ENCODE measurements at regions not wholly inside any gene's neighbourhood (a gene's known extent, or its start where the extent isn't known, plus 50 kb on each side); places are given as distances from the start of the nearest gene placed in this dataset.

DNA sequence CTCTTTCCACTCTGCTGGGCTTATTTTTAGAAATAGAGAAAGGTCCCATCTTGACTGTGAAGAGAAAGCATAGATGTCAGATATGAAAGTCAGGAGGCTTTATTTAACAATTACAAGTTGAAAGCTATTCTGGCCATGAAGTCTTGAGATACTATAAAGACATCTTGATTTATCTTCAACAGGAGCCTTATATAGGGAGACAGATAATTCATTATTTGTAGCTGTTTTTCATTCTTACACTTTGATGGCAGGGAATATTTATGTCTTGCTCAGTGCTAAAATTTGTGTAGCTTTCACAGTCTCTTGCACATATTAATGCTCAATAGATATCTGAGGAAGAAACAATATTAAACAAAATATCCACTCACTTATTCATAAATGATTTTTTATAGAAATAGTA is 248.8 kb downstream of the C3orf38 start (continued):
- TF ChIP-seq, protein P1, sequence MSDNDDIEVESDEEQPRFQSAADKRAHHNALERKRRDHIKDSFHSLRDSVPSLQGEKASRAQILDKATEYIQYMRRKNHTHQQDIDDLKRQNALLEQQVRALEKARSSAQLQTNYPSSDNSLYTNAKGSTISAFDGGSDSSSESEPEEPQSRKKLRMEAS (IDR thresholded peaks at IDR 0.05; ENCODE audit: low read depth, low read length), result no peak
- TF ChIP-seq CREM (IDR thresholded peaks at IDR 0.05; ENCODE audit: low read depth), result no peak
- TF ChIP-seq HDAC2 (IDR thresholded peaks at IDR 0.05), result no peak
- TF ChIP-seq, protein P2, sequence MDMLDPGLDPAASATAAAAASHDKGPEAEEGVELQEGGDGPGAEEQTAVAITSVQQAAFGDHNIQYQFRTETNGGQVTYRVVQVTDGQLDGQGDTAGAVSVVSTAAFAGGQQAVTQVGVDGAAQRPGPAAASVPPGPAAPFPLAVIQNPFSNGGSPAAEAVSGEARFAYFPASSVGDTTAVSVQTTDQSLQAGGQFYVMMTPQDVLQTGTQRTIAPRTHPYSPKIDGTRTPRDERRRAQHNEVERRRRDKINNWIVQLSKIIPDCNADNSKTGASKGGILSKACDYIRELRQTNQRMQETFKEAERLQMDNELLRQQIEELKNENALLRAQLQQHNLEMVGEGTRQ (IDR thresholded peaks at IDR 0.05; ENCODE audit: borderline replicate concordance, low read depth, low read length), result no peak
- no peak for TF ChIP-seq POLR2AphosphoS2 (IDR thresholded peaks at IDR 0.05; ENCODE audit: low read depth, low read length)
- TF ChIP-seq BHLHE40 (IDR thresholded peaks at IDR 0.05; ENCODE audit: borderline replicate concordance in 1 of 2, low read depth in 2 of 2, low read length in 1 of 2), result no peak
- TF ChIP-seq, protein P3, sequence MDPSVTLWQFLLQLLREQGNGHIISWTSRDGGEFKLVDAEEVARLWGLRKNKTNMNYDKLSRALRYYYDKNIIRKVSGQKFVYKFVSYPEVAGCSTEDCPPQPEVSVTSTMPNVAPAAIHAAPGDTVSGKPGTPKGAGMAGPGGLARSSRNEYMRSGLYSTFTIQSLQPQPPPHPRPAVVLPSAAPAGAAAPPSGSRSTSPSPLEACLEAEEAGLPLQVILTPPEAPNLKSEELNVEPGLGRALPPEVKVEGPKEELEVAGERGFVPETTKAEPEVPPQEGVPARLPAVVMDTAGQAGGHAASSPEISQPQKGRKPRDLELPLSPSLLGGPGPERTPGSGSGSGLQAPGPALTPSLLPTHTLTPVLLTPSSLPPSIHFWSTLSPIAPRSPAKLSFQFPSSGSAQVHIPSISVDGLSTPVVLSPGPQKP (IDR thresholded peaks at IDR 0.05; ENCODE audit: low read depth, low read length), result no peak
- TF ChIP-seq, protein P4, sequence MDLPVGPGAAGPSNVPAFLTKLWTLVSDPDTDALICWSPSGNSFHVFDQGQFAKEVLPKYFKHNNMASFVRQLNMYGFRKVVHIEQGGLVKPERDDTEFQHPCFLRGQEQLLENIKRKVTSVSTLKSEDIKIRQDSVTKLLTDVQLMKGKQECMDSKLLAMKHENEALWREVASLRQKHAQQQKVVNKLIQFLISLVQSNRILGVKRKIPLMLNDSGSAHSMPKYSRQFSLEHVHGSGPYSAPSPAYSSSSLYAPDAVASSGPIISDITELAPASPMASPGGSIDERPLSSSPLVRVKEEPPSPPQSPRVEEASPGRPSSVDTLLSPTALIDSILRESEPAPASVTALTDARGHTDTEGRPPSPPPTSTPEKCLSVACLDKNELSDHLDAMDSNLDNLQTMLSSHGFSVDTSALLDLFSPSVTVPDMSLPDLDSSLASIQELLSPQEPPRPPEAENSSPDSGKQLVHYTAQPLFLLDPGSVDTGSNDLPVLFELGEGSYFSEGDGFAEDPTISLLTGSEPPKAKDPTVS (IDR thresholded peaks at IDR 0.05; ENCODE audit: low read depth, low read length), result no peak
- no peak for TF ChIP-seq NFIC (IDR thresholded peaks at IDR 0.05; ENCODE audit: low read depth, low read length)
- TF ChIP-seq CBX3 (IDR thresholded peaks at IDR 0.05; ENCODE audit: borderline replicate concordance, low read depth), result no peak

DNA sequence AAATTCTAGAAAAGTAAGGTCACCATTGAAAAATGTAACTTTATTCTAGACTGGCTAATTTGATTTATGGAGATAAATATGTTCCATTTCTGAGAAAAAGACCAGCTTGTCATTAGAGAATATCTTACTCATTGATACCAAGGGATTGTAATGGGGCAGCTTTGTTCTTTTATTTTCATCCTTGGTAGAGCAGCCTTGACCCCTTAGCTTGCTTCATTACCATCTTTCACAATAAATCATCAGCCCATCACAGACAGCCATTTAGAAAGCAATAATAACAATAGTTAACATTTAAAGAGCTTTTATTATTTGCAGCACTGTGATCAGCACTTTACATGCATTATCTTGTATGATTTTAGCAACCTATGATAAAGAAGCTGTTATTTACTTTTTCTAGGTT is 253.6 kb downstream of the C3orf38 start:
- ChIA-PET SMC1A (ENCODE audit: uncharacterized antibody, unreplicated experiment) (interaction anchor here (1.0 to 1.1 kb wide), 2 partner anchors 9 to 843 kb away, joined by 3 to 4 read pairs; no protein-coding TSS in a partner anchor), POLR2A (interaction anchor here (0.5 kb wide), 1 partner anchor 18 kb away, joined by 3 read pairs; no protein-coding TSS in a partner anchor), CTCF (no interaction called here), RAD21 (ENCODE audit: unreplicated experiment) (no interaction called here)
- Histone ChIP-seq H4K20me1 (ENCODE audit: control insufficient read depth, insufficient read depth) (no peaks in the 10 kb centered on the region), H3K9ac (ENCODE audit: control insufficient read depth, insufficient read depth, low read length) (no peak overlapping the region), H3K36me3 (ENCODE audit: control insufficient read depth in 2 of 2, insufficient read depth in 2 of 2, low read length in 1 of 2) (no peaks in the 10 kb centered on the region), H3K4me3 (no peak overlapping the region), H2AFZ (ENCODE audit: control insufficient read depth, low read depth, low read length) (no peak overlapping the region), H3K27me3 (replicated peaks in 1 of 2; ENCODE audit: control insufficient read depth in 2 of 2, insufficient read depth in 2 of 2, low read length in 1 of 2) (no peaks in the 10 kb centered on the region), H3K27ac (ENCODE audit: control insufficient read depth, insufficient read depth) (no peak overlapping the region), H3K9me3 (replicated peaks; ENCODE audit: control insufficient read depth, insufficient read depth, low read length) (no peaks in the 10 kb centered on the region), H3K4me2 (ENCODE audit: control insufficient read depth, insufficient read depth) (no peak overlapping the region), H3K4me1 (ENCODE audit: control insufficient read depth, insufficient read depth, low read length) (no peaks in the 10 kb centered on the region), H3K79me2 (ENCODE audit: control insufficient read depth, insufficient read depth, low read length) (no peaks in the 10 kb centered on the region)
- DNase-seq (ENCODE audit: low read depth, low spot score) (no peak), FAIRE-seq (no peak), ATAC-seq (no peak)
- intact Hi-C loops (cut with micrococcal nuclease; ENCODE audit: unreplicated experiment), result no loop called here
- no TSS peak for BruUV-seq (replicated peaks)
- no peak for TF ChIP-seq TCF7 (IDR thresholded peaks at IDR 0.05; ENCODE audit: borderline replicate concordance)
- TF ChIP-seq ZNF622 (IDR thresholded peaks at IDR 0.05), result no peak
- TF ChIP-seq CBX3 (IDR thresholded peaks at IDR 0.05; ENCODE audit: borderline replicate concordance, low read depth), result no peak
- TF ChIP-seq, protein P5, sequence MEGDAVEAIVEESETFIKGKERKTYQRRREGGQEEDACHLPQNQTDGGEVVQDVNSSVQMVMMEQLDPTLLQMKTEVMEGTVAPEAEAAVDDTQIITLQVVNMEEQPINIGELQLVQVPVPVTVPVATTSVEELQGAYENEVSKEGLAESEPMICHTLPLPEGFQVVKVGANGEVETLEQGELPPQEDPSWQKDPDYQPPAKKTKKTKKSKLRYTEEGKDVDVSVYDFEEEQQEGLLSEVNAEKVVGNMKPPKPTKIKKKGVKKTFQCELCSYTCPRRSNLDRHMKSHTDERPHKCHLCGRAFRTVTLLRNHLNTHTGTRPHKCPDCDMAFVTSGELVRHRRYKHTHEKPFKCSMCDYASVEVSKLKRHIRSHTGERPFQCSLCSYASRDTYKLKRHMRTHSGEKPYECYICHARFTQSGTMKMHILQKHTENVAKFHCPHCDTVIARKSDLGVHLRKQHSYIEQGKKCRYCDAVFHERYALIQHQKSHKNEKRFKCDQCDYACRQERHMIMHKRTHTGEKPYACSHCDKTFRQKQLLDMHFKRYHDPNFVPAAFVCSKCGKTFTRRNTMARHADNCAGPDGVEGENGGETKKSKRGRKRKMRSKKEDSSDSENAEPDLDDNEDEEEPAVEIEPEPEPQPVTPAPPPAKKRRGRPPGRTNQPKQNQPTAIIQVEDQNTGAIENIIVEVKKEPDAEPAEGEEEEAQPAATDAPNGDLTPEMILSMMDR (IDR thresholded peaks at IDR 0.05 in 2 of 3, conservative IDR thresholded peaks at IDR 0.05 in 1 of 3; ENCODE audit: control insufficient read depth in 2 of 3, extremely low read depth in 1 of 3, insufficient read depth in 1 of 3, low read depth in 3 of 3, low read length in 3 of 3), result no peak
- no peak for TF ChIP-seq IRF4 (IDR thresholded peaks at IDR 0.05; ENCODE audit: low read depth, low read length)
- TF ChIP-seq MXI1 (IDR thresholded peaks at IDR 0.05; ENCODE audit: low read depth, low read length), result no peak
- no peak for TF ChIP-seq NFYA (IDR thresholded peaks at IDR 0.05; ENCODE audit: borderline replicate concordance, low read depth, low read length)
- no peak for TF ChIP-seq NFXL1 (IDR thresholded peaks at IDR 0.05; ENCODE audit: borderline replicate concordance)
- TF ChIP-seq RBBP5 (conservative IDR thresholded peaks at IDR 0.05), result no peak
- in situ Hi-C loops (cut with MboI), result no loop called here

Data from GM12878 (cell line).